ENCODE measurements at regions not wholly inside any gene's neighbourhood (a gene's known extent, or its start where the extent isn't known, plus 50 kb on each side); places are given as distances from the start of the nearest gene placed in this dataset.

DNA sequence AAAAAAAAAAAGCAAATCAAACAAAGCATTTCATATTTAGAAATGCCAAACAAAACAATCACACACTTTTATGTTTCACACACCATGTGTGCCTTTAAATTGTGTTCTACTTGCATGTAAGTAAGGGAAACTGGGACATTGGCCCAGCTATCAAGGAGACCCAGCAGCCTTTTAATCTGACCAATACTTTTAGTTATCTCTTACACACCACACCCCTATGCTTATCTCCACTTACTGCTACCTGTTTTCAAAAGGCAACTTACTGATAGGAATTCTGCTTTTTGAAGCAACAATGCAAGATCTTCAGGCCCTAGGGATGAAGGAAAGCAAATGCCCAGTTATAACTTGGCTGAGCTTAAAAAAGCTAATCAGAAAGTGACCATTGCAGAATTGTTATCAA is 1244.8 kb upstream of the SORCS1 start:
- Histone ChIP-seq H2BK120ac (ENCODE audit: low read depth, low read length, poor library complexity, severe bottlenecking) (no peak overlapping the region), H3K9ac (ENCODE audit: extremely low read depth, insufficient read length, low read length) (no peak overlapping the region), H2BK5ac (ENCODE audit: insufficient read length, low read length) (no peak overlapping the region), H3K4ac (ENCODE audit: low read depth, low read length) (no peak overlapping the region), H3K18ac (ENCODE audit: insufficient read length, low read depth, low read length) (no peak overlapping the region), H4K5ac (ENCODE audit: insufficient read length, low read depth, low read length) (no peak overlapping the region), H2BK15ac (ENCODE audit: low read depth, low read length) (no peak overlapping the region), H2AK5ac (ENCODE audit: insufficient read length, low read length) (no peak overlapping the region), H4K20me1 (ENCODE audit: control insufficient read depth, insufficient read depth, insufficient read length) (no peaks in the 10 kb centered on the region), H2BK12ac (ENCODE audit: insufficient read length, low read depth, low read length) (no peak overlapping the region), H3T11ph (ENCODE audit: low read length) (no peak overlapping the region), H3K4me1 (ENCODE audit: insufficient read depth, low read length) (no peaks in the 10 kb centered on the region), H3K23ac (ENCODE audit: insufficient read length, low read depth, low read length) (no peak overlapping the region), H3K14ac (ENCODE audit: insufficient read depth, low read length) (no peak overlapping the region), H4K8ac (replicated peaks; ENCODE audit: insufficient read length, low read depth, low read length) (no peak overlapping the region), H2BK20ac (ENCODE audit: low read depth, low read length, poor library complexity, severe bottlenecking) (no peak overlapping the region), H3K79me1 (ENCODE audit: insufficient read depth, low read depth, low read length, poor library complexity, severe bottlenecking) (no peaks in the 10 kb centered on the region), H3K79me2 (ENCODE audit: insufficient read depth, low read length) (no peaks in the 10 kb centered on the region), H3K27ac (ENCODE audit: insufficient read length, low read depth, low read length) (no peak overlapping the region), H3K9me3 (ENCODE audit: control insufficient read depth, low read depth, low read length) (no peaks in the 10 kb centered on the region), H3K56ac (ENCODE audit: insufficient read length, low read depth, low read length) (no peak overlapping the region), H3K27me3 (ENCODE audit: insufficient read depth, low read length) (no peaks in the 10 kb centered on the region), H2AFZ (ENCODE audit: low read length) (no peak overlapping the region), H3K23me2 (ENCODE audit: insufficient read length, low read depth, low read length, poor library complexity, severe bottlenecking) (no peaks in the 10 kb centered on the region), H4K91ac (ENCODE audit: insufficient read length, low read depth, low read length) (no peak overlapping the region), H3K4me2 (ENCODE audit: insufficient read depth, insufficient read length, low read length) (no peak overlapping the region)
- Mint-ChIP-seq H3K36me3 (ENCODE audit: insufficient read depth in 1 of 3, low read depth in 3 of 3) (no peaks in the 10 kb centered on the region), H3K4me1 (peaks cover 4% of the 10 kb centered on the region in 2 experiments), H3K27me3 (ENCODE audit: low read depth) (no peaks in the 10 kb centered on the region), H3K27ac (no peak overlapping the region), H3K9me3 (no peaks in the 10 kb centered on the region), H3K4me3 (no peak overlapping the region)
- DNase-seq: no peak
- no peak for TF ChIP-seq CTCF (conservative IDR thresholded peaks at IDR 0.05)

All from H9 (cell line).